Uterus (tissue), 3 donors: ENCODE measurements at regions not wholly inside any gene's neighbourhood (a gene's known extent, or its start where the extent isn't known, plus 50 kb on each side); places are given as distances from the start of the nearest gene placed in this dataset.

Experiments
- DNase-seq, 2 donors: peaks; one replicate each; pipeline ENCODE4 v3.0.0-alpha.2; 2019 to 2020
- H3K27ac ChIP-seq, 2 donors: fragments of 200-600 bp; sonication (generic); 1 replicate in 1 of 2; 2 replicates in 1 of 2; pipeline ENCODE4 v1.5.1; 2016 to 2018
- H3K27me3 ChIP-seq, 2 donors: fragments of 200-600 bp; sonication (generic); one replicate each; pipeline ENCODE4 v1.5.1; 2018 to 2019; ENCODE audit warnings: control low read depth in 1 of 2
- H3K36me3 ChIP-seq, 2 donors: fragments of 200-600 bp; sonication (generic); one replicate each; pipeline ENCODE4 v1.5.1; 2019; ENCODE audit warnings: control low read depth in 1 of 2
- H3K4me1 ChIP-seq, 2 donors: fragments of 200-600 bp; sonication (generic); one replicate each; pipeline ENCODE4 v1.5.1; 2018 to 2019; ENCODE audit warnings: control low read depth in 1 of 2
- H3K4me3 ChIP-seq, 2 donors: fragments of 200-600 bp; sonication (generic); 1 replicate in 1 of 2; 2 replicates in 1 of 2; pipeline ENCODE4 v1.5.1; 2018 to 2019; ENCODE audit warnings: mild to moderate bottlenecking in 1 of 2
- H3K9me3 ChIP-seq, 2 donors: fragments of 200-600 bp; sonication (generic); one replicate each; pipeline ENCODE4 v1.5.1; 2019; ENCODE audit warnings: control low read depth in 1 of 2
- CTCF ChIP-seq, 4 experiments: fragments of 200-600 bp in 2 of 4; fragments of 450-650 bp in 2 of 4; sonication (generic) in 2 of 4; IDR thresholded peaks; one replicate each; pipeline ENCODE4 v1.5.1; 2016 to 2019; ENCODE audit warnings: antibody characterized with exemption in 4 of 4, mild to moderate bottlenecking in 2 of 4, moderate library complexity in 1 of 4
- POLR2A ChIP-seq, 2 donors: fragments of 450-650 bp; IDR thresholded peaks; one replicate each; pipeline ENCODE4 v1.6.1; 2016; ENCODE audit warnings: antibody characterized with exemption in 2 of 2, mild to moderate bottlenecking in 1 of 2, moderate library complexity in 1 of 2
- intact Hi-C: fragments of 100-400 bp; cut with DNase I; formaldehyde crosslinking; loops from one replicate; pipeline ENCODE4 v1.15.1; 2023; ENCODE audit warnings: low total_unique reads
- donor health status: DM: yes; HTN: yes; CAD: no.

- H3K27ac ChIP-seq, result no peak overlapping the region
- no peak overlapping the region for H3K4me3 ChIP-seq
- no peaks in the 10 kb centered on the region for H3K27me3 ChIP-seq
- H3K9me3 ChIP-seq, result no peaks in the 10 kb centered on the region
- intact Hi-C loops, result no loop called here
- no peaks in the 10 kb centered on the region for H3K36me3 ChIP-seq
- H3K4me1 ChIP-seq, result no peaks in the 10 kb centered on the region
- DNase-seq, result no peak
- TF ChIP-seq CTCF (IDR thresholded peaks at IDR 0.05) (no peak), POLR2A (IDR thresholded peaks at IDR 0.05) (no peak)
These were observed 1109.6 kb upstream of the MIR17HG start for GRCh38 chr13:90237852-90238251.

- H3K27me3 ChIP-seq, result no peaks in the 10 kb centered on the region
- no peak for TF ChIP-seq POLR2A (IDR thresholded peaks at IDR 0.05)
- TF ChIP-seq CTCF (IDR thresholded peaks at IDR 0.05), result no peak
- no peaks in the 10 kb centered on the region for H3K4me1 ChIP-seq
- no peak overlapping the region for H3K4me3 ChIP-seq
- no peaks in the 10 kb centered on the region for H3K36me3 ChIP-seq
- intact Hi-C loops, result no loop called here
- DNase-seq, result no peak
- H3K9me3 ChIP-seq, result no peaks in the 10 kb centered on the region
- H3K27ac ChIP-seq, result no peak overlapping the region
These were observed 1109.1 kb upstream of the MIR17HG start for GRCh38 chr13:90238413-90238812.

GRCh38 chr13:90239130-90239529 lies 1108.4 kb upstream of the MIR17HG start:
- intact Hi-C loops, result no loop called here
- H3K27ac ChIP-seq, result no peak overlapping the region
- no peaks in the 10 kb centered on the region for H3K9me3 ChIP-seq
- no peak for TF ChIP-seq POLR2A (IDR thresholded peaks at IDR 0.05)
- TF ChIP-seq CTCF (IDR thresholded peaks at IDR 0.05), result no peak
- H3K27me3 ChIP-seq, result no peaks in the 10 kb centered on the region
- DNase-seq, result no peak
- H3K4me3 ChIP-seq, result no peak overlapping the region
- no peaks in the 10 kb centered on the region for H3K36me3 ChIP-seq
- H3K4me1 ChIP-seq, result no peaks in the 10 kb centered on the region

GRCh38 chr13:90246005-90246404 lies 1101.5 kb upstream of the MIR17HG start:
- H3K9me3 ChIP-seq, result no peaks in the 10 kb centered on the region
- DNase-seq, result no peak
- no peaks in the 10 kb centered on the region for H3K4me1 ChIP-seq
- intact Hi-C loops, result no loop called here
- H3K27ac ChIP-seq, result no peak overlapping the region
- TF ChIP-seq POLR2A (IDR thresholded peaks at IDR 0.05), result no peak
- no peak for TF ChIP-seq CTCF (IDR thresholded peaks at IDR 0.05)
- no peaks in the 10 kb centered on the region for H3K27me3 ChIP-seq
- H3K4me3 ChIP-seq, result no peak overlapping the region
- H3K36me3 ChIP-seq, result no peaks in the 10 kb centered on the region

- Histone ChIP-seq H3K9me3 (no peaks in the 10 kb centered on the region), H3K27ac (no peak overlapping the region), H3K4me1 (no peaks in the 10 kb centered on the region), H3K36me3 (no peaks in the 10 kb centered on the region), H3K27me3 (no peaks in the 10 kb centered on the region), H3K4me3 (no peak overlapping the region)
- DNase-seq, result no peak
- TF ChIP-seq POLR2A (IDR thresholded peaks at IDR 0.05) (no peak), CTCF (IDR thresholded peaks at IDR 0.05) (no peak)
- intact Hi-C loops, result no loop called here
These were observed 1100.7 kb upstream of the MIR17HG start for GRCh38 chr13:90246687-90247345.
